NT2/D1 (cell line): ENCODE measurements at regions not wholly inside any gene's neighbourhood (a gene's known extent, or its start where the extent isn't known, plus 50 kb on each side); places are given as distances from the start of the nearest gene placed in this dataset.

ENCODE experiments used
- SUZ12 ChIP-seq: IDR thresholded peaks from 2 replicates; pipeline ENCODE4 v1.6.1; 2011; ENCODE audit not compliant: insufficient read length, insufficient read depth; ENCODE audit errors: extremely low read depth
- YY1 ChIP-seq: IDR thresholded peaks from 2 replicates; pipeline ENCODE4 v1.6.1; 2011; ENCODE audit not compliant: insufficient read length, insufficient read depth
- ZNF274 ChIP-seq: IDR thresholded peaks from 2 replicates; pipeline ENCODE4 v1.6.1; 2011; ENCODE audit warnings: mild to moderate bottlenecking, low read depth, low read length

DNA sequence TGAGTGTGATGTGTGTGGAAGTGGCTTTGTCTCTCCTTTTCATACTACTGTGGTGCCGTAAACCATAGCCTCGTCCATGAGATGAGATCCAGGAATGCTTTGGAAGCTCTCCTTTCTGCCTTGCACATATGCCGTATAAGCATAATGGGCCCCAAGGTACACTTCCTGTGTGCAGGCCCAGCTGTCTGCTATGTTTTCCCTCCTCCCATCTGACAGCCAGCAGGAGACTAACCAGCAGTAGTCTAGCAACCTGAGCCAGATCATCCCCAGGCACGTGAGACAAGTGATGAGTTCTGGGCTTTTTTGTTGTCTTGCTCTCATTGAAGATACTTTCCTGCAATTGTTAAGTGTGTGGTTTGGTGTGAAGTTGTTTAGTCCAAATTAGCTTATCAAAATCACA, 555.5 kb upstream of the LRRTM4 start:
- TF ChIP-seq YY1 (no peak), SUZ12 (no peak), ZNF274 (no peak)
